Erythroblast (primary cell): ENCODE measurements at regions not wholly inside any gene's neighbourhood (a gene's known extent, or its start where the extent isn't known, plus 50 kb on each side); places are given as distances from the start of the nearest gene placed in this dataset.

Experiments
- GATA1 ChIP-seq: IDR thresholded peaks from 2 replicates; pipeline ENCODE4 v1.6.1; 2011; ENCODE audit warnings: low read depth, mild to moderate bottlenecking, control low read depth, low read length, moderate library complexity
- POLR2A ChIP-seq: IDR thresholded peaks from 2 replicates; pipeline ENCODE4 v1.6.1; 2011; ENCODE audit warnings: mild to moderate bottlenecking, low read length

DNA sequence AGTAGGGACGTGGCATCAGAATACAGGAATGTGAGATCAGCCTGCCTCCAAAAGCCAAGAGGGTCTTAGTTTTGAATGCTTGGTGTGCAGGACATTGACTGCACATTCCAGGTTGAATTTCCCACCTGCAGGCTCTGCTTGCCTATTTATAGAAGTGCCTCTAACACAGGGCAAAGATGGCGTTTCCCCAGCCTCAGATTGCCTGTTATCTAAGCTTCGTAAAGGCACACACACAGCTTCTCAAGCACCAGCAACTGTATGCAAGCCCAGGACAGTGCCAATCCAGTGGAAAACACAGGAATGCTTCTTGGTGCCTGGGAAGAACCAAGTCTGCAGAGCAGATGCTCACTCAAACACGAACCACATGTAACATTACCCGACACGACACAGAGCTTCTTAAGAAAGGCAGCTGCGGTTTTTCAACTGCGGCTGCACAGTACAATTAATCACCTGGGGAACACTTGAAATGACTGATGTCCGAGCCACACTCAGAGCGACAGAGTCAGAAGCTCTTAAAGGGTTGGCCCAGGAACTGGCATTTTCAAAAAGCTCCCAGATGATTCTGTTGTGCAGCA lies 90.0 kb upstream of the ANKRD34C start:
- TF ChIP-seq POLR2A (no peak), GATA1 (no peak)
